ENCODE measurements at regions not wholly inside any gene's neighbourhood (a gene's known extent, or its start where the extent isn't known, plus 50 kb on each side); places are given as distances from the start of the nearest gene placed in this dataset.
A peak's percentile ranks its signal among the peaks of the same experiment; 100 is the strongest.
"Not testable (repeated sequence)": the region's sequence is repeated elsewhere in the genome, so short reads cannot be mapped to it uniquely, and the experiment has no call there.

DNA sequence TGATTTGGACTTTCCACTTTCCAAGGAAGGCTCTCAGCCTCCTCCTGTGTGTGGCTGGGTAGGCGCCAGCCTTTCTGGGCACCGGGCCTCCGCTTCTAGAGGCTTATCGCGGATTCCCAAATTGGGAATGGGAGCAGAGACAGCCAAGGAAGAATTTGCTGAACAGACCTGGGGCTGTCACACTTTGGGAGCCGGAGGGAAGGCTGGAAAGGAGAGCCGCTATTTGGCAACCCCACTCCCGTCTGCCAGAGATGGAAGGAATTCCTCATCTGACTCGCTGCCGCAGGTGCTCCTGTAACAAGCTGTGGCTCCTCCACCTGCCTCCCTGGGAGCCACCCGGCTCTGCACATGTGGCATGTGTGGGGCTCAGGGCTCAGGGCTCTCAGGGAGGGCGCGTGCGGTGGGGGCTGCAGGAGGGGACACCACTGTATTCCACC is 50.8 kb upstream of the ECHDC3 start:
- H3K4me3 ChIP-seq (ENCODE audit: low read depth, low read length), result no peak overlapping the region
- TF ChIP-seq, protein P1, sequence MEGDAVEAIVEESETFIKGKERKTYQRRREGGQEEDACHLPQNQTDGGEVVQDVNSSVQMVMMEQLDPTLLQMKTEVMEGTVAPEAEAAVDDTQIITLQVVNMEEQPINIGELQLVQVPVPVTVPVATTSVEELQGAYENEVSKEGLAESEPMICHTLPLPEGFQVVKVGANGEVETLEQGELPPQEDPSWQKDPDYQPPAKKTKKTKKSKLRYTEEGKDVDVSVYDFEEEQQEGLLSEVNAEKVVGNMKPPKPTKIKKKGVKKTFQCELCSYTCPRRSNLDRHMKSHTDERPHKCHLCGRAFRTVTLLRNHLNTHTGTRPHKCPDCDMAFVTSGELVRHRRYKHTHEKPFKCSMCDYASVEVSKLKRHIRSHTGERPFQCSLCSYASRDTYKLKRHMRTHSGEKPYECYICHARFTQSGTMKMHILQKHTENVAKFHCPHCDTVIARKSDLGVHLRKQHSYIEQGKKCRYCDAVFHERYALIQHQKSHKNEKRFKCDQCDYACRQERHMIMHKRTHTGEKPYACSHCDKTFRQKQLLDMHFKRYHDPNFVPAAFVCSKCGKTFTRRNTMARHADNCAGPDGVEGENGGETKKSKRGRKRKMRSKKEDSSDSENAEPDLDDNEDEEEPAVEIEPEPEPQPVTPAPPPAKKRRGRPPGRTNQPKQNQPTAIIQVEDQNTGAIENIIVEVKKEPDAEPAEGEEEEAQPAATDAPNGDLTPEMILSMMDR (IDR thresholded peaks at IDR 0.05; ENCODE audit: insufficient read depth, low read depth, low read length, missing control alignments), result no peak
- DNase-seq (ENCODE audit: low read depth), result no peak

DNA sequence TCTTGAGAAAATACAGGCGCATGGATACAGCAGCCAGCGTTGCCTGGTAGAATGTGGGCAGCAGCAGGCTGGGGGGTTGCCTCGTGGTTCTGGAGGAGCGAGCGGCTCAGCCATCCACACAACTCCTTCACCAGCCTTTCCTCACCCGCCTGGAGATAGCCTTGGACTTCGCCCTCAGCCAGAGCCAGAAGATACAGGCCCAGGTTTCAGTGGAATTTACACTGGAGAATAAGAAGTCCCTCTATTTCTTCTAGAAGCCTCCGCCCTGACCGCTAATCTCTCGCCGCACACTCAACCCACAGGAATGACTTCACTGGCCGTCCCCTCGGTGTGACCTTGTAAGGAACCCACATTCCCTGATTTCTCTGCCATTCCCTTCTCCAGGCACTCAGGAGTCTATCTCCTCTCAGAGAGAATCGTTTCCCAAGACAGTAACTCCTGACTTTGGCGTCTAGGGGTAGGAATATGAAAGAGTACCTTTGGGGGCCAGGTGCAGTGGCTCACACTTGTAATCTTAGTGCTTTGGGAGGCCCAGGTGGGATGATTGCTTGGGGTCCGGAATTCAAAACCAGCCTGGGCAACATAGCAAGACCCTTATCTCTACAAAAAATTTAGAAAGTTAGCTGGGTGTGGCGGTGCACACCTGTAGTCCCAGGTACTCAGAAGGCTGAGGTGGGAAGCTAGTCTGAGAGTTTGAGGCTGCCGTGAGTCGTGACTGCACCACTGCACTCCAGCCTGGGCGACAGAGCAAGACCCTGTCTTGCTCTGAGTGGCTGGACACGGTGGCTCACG is 52.0 kb upstream of the ECHDC3 start:
- TF ChIP-seq, protein P1 (IDR thresholded peaks at IDR 0.05; ENCODE audit: insufficient read depth, low read depth, low read length, missing control alignments), result no peak
- DNase-seq (ENCODE audit: low read depth), result no peak
- H3K4me3 ChIP-seq (ENCODE audit: low read depth, low read length), result no peak overlapping the region

DNA sequence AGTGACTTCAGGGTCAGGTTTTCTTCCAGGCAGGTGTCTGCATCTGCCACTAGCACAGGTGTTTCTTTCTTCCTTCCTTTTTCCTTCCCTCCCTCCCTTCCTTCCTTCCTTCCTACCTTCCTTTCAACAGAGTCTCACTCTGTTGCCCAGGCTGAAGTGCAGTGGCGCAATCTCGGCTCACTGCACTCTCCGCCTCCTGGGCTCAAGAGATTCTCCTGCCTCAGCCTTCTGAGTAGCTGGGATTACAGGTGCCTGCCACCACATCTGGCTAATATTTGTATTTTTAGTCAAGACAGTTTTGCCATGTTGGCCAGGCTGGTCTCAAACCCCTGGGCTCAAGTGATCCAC is 53.8 kb upstream of the ECHDC3 start:
- not testable (repeated sequence) for DNase-seq (ENCODE audit: low read depth); H3K4me3 ChIP-seq (ENCODE audit: low read depth, low read length)

DNA sequence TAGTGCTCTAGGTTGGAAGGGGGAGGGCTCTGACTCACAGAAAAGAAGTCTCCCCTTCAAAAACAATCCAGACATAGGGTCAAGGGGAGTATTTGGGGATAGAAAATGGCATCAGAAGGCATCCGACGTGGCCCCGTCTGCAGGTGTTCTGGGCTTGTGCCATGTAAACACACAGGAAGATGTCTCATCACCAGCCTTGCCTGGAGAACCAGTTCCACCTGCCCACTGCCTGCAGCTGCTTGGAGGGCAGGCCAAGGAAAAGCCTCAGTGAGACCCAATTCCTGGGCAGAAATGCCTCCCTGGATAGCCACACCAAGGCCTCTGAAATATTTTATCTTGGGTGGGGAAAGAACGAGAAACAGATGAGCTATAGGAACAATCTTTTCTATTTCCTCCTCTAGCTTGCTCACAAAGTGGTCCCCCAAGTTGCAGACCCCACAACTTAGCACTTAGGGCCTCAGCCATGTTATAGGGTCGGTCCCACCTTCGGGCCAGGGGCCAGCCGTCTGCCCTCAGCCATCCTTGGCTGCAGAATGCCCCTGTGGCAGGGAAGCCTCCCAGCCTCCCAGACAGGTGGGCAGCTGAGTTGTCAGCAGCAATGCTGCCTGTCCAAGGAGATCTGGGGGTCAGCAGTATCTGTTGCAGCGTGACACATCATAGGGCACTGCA is 54.3 kb upstream of the ECHDC3 start:
- DNase-seq (ENCODE audit: low read depth), result no peak
- H3K4me3 ChIP-seq (ENCODE audit: low read depth, low read length), result no peak overlapping the region
- TF ChIP-seq, protein P1 (IDR thresholded peaks at IDR 0.05; ENCODE audit: insufficient read depth, low read depth, low read length, missing control alignments), result no peak

DNA sequence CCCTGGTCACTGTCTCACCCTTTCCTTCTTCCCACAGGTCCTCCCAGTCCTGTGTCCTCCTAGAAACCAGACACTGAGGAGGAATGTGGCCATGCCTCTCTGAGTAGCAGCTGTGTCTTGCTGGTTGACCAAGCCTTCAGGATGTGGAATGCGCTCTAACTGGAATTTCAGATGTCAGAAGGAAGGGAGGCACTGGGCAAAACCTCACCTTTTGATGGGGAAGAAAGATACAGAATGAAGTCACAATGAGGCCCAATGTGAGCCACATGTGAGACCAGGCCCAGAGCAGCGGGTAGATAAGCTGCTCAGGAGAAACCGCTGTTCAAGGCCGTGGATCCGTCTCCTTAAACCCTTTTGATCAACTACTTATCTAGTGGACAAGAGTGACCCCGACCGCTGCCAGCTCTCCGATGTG is 54.8 kb upstream of the ECHDC3 start:
- DNase-seq (ENCODE audit: low read depth), result no peak
- TF ChIP-seq, protein P1 (IDR thresholded peaks at IDR 0.05; ENCODE audit: insufficient read depth, low read depth, low read length, missing control alignments), result no peak
- H3K4me3 ChIP-seq (ENCODE audit: low read depth, low read length), result no peak overlapping the region

DNA sequence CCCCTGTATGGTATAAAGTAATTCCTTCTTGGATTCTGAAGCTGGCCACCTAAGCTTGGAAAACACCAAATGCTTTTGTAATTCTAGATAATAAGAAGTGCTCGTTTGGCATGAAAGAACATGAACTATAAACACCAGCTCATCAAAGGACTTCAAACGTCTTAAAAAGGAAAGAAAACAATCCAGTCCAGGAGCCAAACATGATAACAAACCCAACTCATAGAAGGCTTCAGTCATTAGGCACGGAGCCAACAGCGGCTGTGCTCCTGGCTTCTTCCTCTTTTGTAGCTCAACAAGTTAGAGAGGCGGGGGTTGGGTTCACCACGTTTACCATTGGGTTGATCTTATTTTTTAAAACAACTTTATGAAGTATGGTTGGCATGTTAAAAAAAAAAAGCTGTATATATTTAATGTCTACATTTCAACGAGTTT is 56.4 kb upstream of the ECHDC3 start:
- H3K4me3 ChIP-seq (ENCODE audit: low read depth, low read length), result peak overlapping the region; percentile 63

More for the DNA sequence above, 56.4 kb upstream of the ECHDC3 start:
- TF ChIP-seq, protein P1 (IDR thresholded peaks at IDR 0.05; ENCODE audit: insufficient read depth, low read depth, low read length, missing control alignments), result no peak
- DNase-seq (ENCODE audit: low read depth), result peak; percentile 91
